HuH-7 (cell line): ENCODE measurements at regions not wholly inside any gene's neighbourhood (a gene's known extent, or its start where the extent isn't known, plus 50 kb on each side); places are given as distances from the start of the nearest gene placed in this dataset.
"Not testable (repeated sequence)": the region's sequence is repeated elsewhere in the genome, so short reads cannot be mapped to it uniquely, and the experiment has no call there.

Experiments used
- DNase-seq: peaks from one replicate; pipeline ENCODE4 v3.0.0; 2011; ENCODE audit warnings: low spot score

DNA sequence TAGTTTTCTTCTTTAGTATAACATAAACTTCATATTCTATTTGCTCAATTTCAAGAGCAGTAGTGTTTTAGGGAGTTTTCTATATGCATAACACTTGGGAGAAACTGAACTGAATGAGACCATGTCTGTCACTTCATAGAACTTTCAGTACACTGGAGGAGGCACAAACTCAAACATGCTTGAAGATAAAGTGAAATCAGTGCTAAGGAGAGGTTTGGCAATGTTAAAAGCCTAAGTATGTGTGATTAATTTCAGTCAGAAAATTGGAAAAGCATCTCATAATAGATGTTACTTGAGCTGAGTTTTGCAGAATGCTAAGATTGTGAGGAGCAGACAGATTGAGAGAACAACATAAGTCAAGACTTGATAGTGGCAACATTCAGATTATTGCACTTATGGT lies 411.2 kb upstream of the HS3ST1 start:
- DNase-seq = no peak

DNA sequence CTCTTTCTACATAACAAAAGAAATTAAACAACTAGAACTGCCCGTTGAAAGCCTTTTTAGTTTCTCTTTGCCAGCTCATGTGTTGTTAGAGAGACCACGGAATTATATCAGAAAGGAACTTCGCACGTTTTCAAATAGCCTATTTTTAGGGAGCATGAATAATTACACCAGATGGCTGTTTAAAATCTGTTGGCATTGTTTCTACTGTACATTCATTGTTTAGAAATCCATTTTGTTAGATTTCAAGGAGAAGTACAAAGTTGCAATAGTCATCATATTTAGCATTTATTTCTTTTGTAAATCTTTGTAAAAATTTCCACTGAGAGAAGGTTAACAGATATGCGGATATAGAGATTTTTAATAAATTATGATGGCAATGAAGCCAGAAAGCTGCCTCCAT lies 403.0 kb upstream of the HS3ST1 start:
- DNase-seq = no peak

GRCh38 chr4:11824566-11824965 lies 395.9 kb upstream of the HS3ST1 start:
- no peak for DNase-seq

DNA sequence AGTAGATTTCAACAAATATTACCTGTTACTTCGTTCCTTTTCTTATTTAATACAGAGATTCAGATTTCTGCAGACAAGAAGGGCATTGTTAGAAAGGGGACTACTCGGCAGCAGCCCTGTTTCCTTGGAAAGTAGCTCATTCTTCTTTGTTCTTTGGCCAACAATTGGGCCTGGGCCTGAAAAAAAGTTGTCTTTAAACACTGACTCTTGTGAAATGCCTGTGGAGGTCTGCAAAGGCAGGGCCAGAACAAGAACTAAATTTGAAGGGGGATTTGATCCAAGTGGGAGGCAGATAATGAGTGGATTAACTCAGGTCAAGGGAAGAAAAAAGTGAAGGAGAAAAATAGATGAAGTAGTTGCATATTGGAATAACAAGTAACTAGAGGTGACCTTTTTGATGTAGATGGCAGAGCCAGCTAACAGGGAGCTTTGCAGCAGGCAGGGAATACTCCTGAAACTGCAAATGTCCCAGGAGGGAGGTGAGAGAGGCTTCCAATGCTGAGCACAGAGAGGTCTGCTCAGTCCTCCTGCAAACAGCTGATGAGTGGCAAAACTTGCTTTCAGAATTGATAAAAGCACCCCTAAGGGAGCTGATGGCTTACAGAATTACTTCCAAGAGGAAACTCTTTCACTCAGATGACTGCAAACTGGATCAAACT lies 393.2 kb upstream of the HS3ST1 start:
- DNase-seq = no peak

DNA sequence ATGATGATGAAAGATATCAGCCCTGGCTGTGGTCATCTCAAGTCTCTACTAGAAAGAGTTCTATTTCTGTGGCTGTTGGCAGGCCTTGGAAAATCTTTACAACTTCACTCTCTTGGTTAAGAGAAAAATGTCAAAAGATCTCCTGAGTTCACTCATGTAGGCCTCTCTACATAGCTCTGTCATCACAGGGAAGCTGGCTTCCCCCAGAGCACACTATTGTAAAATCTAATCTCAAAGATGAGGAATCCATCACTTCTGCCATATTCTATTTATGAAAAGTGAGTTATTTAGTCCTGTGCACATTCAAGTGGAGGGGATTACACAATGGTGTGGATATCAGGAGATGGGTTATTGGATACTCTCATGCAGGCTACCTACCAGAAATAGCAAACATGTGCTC lies 388.4 kb upstream of the HS3ST1 start:
- DNase-seq = no peak

GRCh38 chr4:11814758-11815157 lies 386.1 kb upstream of the HS3ST1 start:
- DNase-seq = no peak

DNA sequence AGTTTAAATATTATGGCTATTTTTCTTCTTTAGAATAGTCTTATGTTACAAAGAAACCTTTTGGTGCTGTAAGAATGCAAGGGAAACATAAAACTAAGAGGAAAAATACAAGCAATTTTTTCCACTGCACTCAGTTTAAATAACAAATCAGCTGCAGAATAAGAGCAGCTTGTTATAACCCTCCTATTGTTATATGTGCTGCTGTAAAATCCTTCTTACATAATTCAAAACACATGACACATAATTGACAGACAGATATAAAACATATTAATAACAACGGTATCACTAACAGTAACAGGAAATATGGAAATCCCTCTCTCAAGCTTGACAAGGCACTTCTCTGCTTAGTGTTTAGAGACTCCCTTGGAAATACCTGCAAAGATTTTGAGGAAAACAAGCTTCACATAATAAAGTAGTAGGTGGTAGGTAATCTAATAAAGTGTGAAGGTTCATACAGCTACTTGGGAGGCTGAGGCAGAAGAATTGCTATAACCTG lies 385.3 kb upstream of the HS3ST1 start:
- DNase-seq = no peak

DNA sequence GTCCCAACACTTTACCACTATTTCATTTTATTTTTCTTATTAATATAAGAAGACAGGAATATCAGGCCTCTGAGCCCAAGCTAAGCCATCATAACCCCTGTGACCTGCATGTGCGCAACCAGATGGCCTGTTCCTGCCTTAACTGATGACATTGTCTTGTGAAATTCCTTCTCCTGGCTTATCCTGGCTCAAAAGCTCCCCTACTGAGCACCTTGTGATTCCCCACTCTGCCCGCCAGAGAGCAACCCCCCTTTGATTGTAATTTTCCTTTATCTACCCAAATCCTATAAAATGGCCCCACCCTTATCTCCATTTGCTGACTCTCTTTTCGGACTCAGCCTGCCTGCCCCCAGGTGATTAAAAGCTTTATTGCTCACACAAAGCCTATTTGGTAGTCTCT lies 382.8 kb upstream of the HS3ST1 start:
- DNase-seq = not testable (repeated sequence)

- peak; percentile 20 for DNase-seq
Observed at GRCh38 chr4:11805842-11806241, 377.1 kb upstream of the HS3ST1 start.

DNA sequence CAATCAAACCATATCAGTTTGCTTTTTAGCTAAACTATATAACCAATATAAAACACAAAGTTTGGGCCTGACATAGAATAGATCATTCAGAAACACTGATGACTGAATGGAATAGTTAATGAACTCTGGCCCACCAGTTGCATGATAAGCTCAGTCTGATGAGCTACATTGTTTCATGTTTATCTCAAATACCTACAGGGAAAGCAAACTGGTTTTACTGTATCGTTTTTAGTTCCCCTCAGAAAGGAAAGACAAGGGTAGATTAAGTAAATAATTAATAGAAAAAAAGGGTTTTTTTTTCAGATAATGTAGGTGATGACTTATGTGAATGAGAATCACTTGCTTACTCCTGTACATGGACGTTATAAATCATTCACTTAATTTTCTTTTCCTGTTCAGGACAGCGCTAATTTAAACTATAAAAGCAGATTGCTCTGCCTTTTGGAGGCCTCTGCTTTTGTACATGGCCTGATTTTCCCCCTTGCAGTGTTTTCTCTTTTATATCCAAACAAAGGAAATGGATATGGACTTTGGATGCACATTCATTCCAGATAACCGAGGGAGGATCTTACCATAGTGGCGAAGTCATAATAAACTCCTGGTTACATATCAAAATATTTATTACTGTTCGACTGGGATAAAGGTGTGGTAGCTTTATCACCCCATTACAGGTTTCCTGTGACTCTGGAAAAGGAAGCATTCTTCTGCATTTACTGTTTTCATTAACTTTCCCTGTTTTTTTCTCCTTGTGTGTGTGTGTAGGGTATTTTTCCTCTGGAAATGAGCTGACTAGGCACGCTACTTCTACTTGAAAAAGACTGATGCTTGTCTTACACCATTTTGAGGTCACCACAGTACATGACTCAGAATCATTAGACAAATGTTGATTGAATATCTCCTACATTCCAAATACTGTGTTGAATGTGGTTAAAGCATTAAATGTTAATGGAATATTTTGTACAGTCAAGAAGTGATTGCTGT lies 373.1 kb upstream of the HS3ST1 start:
- peak; percentile 7 for DNase-seq

- no peak for DNase-seq
Observed at GRCh38 chr4:11799196-11799595, 370.5 kb upstream of the HS3ST1 start.

- DNase-seq = no peak
Observed at GRCh38 chr4:11791797-11792196, 363.1 kb upstream of the HS3ST1 start.

- no peak for DNase-seq
Observed at GRCh38 chr4:11790230-11790629, 361.5 kb upstream of the HS3ST1 start.

GRCh38 chr4:11783588-11783987 lies 354.9 kb upstream of the HS3ST1 start:
- DNase-seq = no peak

DNA sequence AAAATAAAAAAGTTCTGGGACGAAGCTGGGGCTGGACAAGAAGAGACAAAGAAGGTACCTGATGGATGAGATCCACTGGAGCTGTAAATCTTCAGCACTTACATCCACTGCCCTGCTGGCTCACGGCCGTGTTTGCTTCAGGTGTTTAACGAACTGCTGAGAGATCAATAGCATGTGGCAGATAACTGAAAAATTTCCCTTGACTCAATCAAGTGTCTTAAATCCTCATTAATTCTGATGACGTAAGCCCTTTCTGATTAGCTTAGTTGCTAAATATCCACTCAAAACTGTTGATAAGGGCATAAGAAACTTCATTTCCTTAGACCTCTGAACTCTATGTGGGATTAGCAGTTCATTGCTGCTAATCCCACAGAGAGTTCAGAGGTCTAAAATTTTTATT lies 354.2 kb upstream of the HS3ST1 start:
- no peak for DNase-seq

DNA sequence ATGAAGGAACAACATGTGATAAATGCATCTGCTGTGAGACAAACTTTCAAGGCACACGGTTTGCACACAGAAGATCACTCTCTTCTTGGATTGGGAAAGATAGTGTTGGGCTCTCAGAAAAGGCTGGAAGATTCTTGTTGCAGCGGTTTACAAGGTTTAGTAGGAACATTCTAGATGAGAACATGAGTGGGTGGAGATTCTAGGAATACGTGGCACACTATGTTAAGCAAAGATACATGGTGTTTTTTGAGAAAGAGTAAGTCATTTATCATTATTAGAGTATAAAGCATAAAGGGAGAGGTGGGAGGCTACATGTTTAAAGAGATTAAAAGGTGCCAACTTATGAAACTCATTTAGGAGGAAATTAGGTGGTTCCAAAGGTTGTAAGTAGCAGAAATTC lies 348.8 kb upstream of the HS3ST1 start:
- DNase-seq = no peak

DNA sequence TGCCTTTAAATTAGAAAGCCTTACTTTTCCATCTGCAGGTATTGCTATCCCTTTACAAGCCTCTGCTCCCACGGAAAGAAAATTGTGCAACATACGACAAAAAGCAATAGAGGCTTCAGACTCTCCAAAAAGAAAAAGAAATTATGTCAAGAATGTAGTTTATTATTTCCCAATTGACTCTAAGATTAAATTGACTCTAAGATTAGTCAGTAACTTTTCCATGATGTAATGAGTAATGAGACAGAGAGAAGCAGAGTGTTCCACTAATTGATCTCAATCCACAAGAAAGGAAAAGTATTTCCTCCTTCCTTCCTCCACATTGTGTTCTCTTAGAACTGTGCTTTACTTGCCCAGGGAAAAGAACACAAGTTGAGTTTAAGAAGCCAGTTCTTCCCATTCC lies 345.7 kb upstream of the HS3ST1 start:
- DNase-seq = no peak

DNA sequence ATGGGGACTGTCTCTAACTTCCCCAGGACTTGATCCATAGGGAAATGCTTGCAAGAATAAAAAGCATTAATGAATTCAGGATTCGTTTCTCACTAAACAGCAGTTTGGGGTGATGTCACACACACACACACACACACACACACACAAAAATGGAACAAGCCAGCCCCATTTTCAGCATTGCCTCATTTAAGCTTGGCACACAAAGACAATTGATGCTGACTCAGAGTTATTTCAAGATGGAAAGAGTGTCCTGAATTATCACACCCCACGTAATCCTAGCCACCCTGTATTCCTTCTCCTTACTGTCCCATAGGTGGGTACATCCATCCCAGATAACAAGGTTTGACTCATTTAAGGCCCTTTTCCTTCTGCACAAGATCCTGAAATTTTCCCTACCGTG lies 345.1 kb upstream of the HS3ST1 start:
- DNase-seq = no peak

GRCh38 chr4:11769434-11769833 lies 340.7 kb upstream of the HS3ST1 start:
- DNase-seq = no peak

- no peak for DNase-seq
Observed at GRCh38 chr4:11768251-11768972, 339.7 kb upstream of the HS3ST1 start.

DNA sequence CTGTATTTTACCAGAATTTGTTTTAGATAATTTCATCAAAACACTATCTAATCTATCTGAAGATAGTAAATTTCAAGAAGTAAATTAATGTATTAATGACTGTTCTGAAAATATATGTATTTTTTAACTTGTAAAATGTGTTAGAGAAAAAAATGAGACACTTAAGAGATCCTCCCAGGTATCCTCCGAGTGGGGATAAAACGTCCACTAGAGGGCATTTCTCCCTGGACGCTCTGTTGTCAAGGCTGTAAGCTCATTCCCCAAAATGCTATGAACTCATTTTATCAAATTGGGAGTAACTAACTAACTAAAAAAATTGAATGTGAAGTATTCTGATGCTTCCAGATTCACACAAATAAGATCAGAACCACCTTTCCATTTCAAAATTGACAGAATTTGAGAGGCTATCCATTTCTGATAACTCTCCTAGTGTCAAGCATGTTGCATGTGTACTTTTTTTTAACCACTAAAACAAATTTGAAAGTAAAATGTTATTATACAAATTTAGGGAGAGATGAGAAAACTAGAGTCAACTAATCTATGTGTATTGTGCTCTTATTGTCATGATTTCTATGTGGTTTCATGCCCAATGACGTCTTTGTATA lies 337.3 kb upstream of the HS3ST1 start:
- peak; percentile 15 for DNase-seq
